A673 (cell line): ENCODE measurements at regions not wholly inside any gene's neighbourhood (a gene's known extent, or its start where the extent isn't known, plus 50 kb on each side); places are given as distances from the start of the nearest gene placed in this dataset.

Source experiments
- BruUV-seq: library from RNA; stranded (reverse); fragments of 400-500 nt; replicated peaks from 2 replicates; lab custom pipeline; 2021; lab: Mats Ljungman, UMichigan
- CTCF ChIA-PET: fragments of 300-600 bp; sonication (Branson Sonifier 250); formaldehyde crosslinking; loops from one replicate; lab custom pipeline; 2022; ENCODE audit warnings: antibody characterized with exemption; lab: Charles Lee
- POLR2A ChIA-PET: fragments of 300-600 bp; sonication (Branson Sonifier 250); formaldehyde crosslinking; loops from one replicate; lab custom pipeline; 2022; ENCODE audit warnings: antibody characterized with exemption; ENCODE audit not compliant: low non-redundant PET; lab: Charles Lee
- DNase-seq: peaks from one replicate; pipeline ENCODE4 v3.0.0-alpha.2; 2015; ENCODE audit warnings: low spot score
- H3K27ac ChIP-seq: fragments of 200-600 bp; sonication (generic); 2 replicates; pipeline ENCODE4 v1.5.1; 2016; ENCODE audit warnings: mixed run types, low read depth, mild to moderate bottlenecking, mixed read lengths, antibody characterized with exemption, low read length; ENCODE audit not compliant: poor library complexity, severe bottlenecking
- H3K27me3 ChIP-seq: fragments of 200-600 bp; sonication (generic); replicated peaks from 2 replicates; pipeline ENCODE4 v1.6.1; 2017; ENCODE audit warnings: mixed run types, low read depth, mild to moderate bottlenecking, mixed read lengths, antibody characterized with exemption, low read length; ENCODE audit not compliant: insufficient read depth, poor library complexity
- H3K36me3 ChIP-seq: fragments of 200-600 bp; sonication (generic); 2 replicates; pipeline ENCODE4 v1.6.1; 2016; ENCODE audit warnings: mixed run types, mild to moderate bottlenecking, mixed read lengths, antibody characterized with exemption, low read length; ENCODE audit not compliant: insufficient read depth, poor library complexity, severe bottlenecking
- H3K4me1 ChIP-seq: fragments of 200-600 bp; sonication (generic); 2 replicates; pipeline ENCODE4 v1.6.1; 2017; ENCODE audit warnings: mixed run types, mild to moderate bottlenecking, mixed read lengths, antibody characterized with exemption, low read length; ENCODE audit not compliant: insufficient read depth, poor library complexity, severe bottlenecking
- H3K4me3 ChIP-seq: fragments of 200-600 bp; sonication (generic); 2 replicates; pipeline ENCODE4 v1.5.1; 2016; ENCODE audit warnings: low read depth, mixed run types, mild to moderate bottlenecking, mixed read lengths, low read length; ENCODE audit not compliant: poor library complexity, severe bottlenecking
- H3K9me3 ChIP-seq: fragments of 200-600 bp; sonication (generic); 2 replicates; pipeline ENCODE4 v1.6.1; 2016; ENCODE audit warnings: mixed run types, low read depth, mild to moderate bottlenecking, mixed read lengths, antibody characterized with exemption, low read length; ENCODE audit not compliant: poor library complexity, severe bottlenecking
- EZH2 ChIP-seq: fragments of 200-600 bp; sonication (generic); IDR thresholded peaks from 2 replicates; pipeline ENCODE4 v1.6.1; 2017; ENCODE audit warnings: borderline replicate concordance, low read depth, mild to moderate bottlenecking, mixed read lengths, antibody characterized with exemption, low read length; ENCODE audit not compliant: poor library complexity, severe bottlenecking
- intact Hi-C: fragments of 100-400 bp; cut with micrococcal nuclease; formaldehyde crosslinking; loops from one replicate; pipeline ENCODE4 v1.10.0; 2022; ENCODE audit not compliant: unreplicated experiment
- TF ChIP-seq, protein P1 (sequence below): fragments of 300-800, 200-600 bp; sonication (generic); conservative IDR thresholded peaks from 2 replicates; pipeline ENCODE4 v1.5.1; 2017; ENCODE audit warnings: low read depth, mild to moderate bottlenecking, antibody characterized with exemption, low read length, moderate library complexity, mixed read lengths

DNA sequence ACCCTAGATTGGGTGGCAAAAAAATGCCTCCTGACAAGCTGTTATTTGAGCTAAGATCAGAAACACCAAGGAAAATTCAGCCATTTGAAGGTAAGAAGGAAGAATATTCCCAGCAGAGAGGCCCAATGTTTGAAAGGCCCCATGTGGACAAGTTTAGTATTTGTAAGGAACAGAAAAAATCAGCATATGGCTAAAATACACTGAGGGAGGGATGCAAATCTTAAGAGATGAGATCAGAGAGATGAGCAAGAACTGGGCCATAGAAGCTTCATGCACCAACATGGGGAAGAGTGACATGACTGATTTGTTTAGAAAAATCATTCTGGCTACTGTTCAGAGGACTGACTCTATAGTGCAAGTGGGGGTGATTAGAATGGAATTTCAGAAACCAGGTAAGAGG lies 496.8 kb upstream of the SOX5 start:
- DNase-seq: no peak
- H3K4me1 ChIP-seq: peaks cover 39% of the 10 kb centered on the region
- H3K27ac ChIP-seq: no peak overlapping the region
- BruUV-seq: no TSS peak
- H3K9me3 ChIP-seq: no peaks in the 10 kb centered on the region
- intact Hi-C loops: no loop called here
- H3K4me3 ChIP-seq: no peak overlapping the region
- no peaks in the 10 kb centered on the region for H3K27me3 ChIP-seq
- TF ChIP-seq EZH2: no peak
- TF ChIP-seq, protein P1, sequence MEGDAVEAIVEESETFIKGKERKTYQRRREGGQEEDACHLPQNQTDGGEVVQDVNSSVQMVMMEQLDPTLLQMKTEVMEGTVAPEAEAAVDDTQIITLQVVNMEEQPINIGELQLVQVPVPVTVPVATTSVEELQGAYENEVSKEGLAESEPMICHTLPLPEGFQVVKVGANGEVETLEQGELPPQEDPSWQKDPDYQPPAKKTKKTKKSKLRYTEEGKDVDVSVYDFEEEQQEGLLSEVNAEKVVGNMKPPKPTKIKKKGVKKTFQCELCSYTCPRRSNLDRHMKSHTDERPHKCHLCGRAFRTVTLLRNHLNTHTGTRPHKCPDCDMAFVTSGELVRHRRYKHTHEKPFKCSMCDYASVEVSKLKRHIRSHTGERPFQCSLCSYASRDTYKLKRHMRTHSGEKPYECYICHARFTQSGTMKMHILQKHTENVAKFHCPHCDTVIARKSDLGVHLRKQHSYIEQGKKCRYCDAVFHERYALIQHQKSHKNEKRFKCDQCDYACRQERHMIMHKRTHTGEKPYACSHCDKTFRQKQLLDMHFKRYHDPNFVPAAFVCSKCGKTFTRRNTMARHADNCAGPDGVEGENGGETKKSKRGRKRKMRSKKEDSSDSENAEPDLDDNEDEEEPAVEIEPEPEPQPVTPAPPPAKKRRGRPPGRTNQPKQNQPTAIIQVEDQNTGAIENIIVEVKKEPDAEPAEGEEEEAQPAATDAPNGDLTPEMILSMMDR: no peak
- ChIA-PET CTCF (no interaction called here), POLR2A (no interaction called here)
- H3K36me3 ChIP-seq: no peaks in the 10 kb centered on the region

DNA sequence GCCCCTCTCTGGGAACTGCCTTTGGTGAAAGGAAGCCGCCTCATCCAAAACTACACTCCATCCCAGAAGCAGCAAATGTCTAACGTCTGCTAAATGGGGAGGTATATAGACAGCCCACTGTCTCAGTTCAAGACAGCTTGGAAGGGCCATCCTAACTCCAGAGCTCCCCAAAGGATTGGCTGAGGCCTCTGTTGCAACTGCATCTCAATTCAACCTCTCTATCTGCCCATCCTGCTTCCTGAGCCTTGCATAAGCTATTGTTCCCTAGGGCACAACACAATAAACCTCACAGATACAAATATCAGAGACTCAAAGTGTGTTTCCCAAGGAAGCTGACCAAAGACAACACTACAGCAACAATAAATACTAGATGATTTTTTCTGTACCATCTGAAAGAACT lies 495.2 kb upstream of the SOX5 start:
- DNase-seq: no peak
- no TSS peak for BruUV-seq
- TF ChIP-seq, protein P1: no peak
- no peak for TF ChIP-seq EZH2
- ChIA-PET POLR2A (interaction anchor here (0.6 kb wide), 1 partner anchor 348 kb away, joined by 4 read pairs; no protein-coding TSS in a partner anchor), CTCF (no interaction called here)
- H3K4me1 ChIP-seq: peaks cover 39% of the 10 kb centered on the region
- no peak overlapping the region for H3K4me3 ChIP-seq
- intact Hi-C loops: no loop called here
- H3K27me3 ChIP-seq: no peaks in the 10 kb centered on the region
- H3K36me3 ChIP-seq: no peaks in the 10 kb centered on the region
- H3K9me3 ChIP-seq: no peaks in the 10 kb centered on the region
- H3K27ac ChIP-seq: peak overlapping the region; percentile 18

DNA sequence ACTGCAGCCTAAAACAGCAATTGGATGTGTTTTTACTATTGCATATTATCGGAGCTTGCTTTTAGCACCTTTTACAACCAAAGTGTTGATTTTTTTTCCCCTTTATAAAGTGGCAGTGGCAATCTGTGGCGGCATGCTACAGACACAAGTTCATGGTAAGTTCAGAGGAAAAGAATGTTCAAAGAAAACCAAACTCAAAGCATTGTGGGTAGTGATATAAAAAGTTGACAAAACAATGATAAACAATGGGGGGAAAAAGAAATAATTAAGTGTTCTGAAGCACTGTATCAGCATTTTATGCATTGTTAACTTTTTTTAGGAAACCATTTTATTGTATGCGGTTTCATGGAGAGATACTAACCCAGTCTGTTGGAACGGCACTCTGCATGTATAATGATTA lies 492.0 kb upstream of the SOX5 start:
- no TSS peak for BruUV-seq
- H3K27ac ChIP-seq: no peak overlapping the region
- intact Hi-C loops: no loop called here
- H3K4me1 ChIP-seq: peaks cover 39% of the 10 kb centered on the region
- H3K4me3 ChIP-seq: no peak overlapping the region
- no peak for DNase-seq
- CTCF ChIA-PET: no interaction called here
- POLR2A ChIA-PET: no interaction called here
- no peaks in the 10 kb centered on the region for H3K27me3 ChIP-seq
- H3K36me3 ChIP-seq: no peaks in the 10 kb centered on the region
- no peaks in the 10 kb centered on the region for H3K9me3 ChIP-seq
- no peak for TF ChIP-seq EZH2

DNA sequence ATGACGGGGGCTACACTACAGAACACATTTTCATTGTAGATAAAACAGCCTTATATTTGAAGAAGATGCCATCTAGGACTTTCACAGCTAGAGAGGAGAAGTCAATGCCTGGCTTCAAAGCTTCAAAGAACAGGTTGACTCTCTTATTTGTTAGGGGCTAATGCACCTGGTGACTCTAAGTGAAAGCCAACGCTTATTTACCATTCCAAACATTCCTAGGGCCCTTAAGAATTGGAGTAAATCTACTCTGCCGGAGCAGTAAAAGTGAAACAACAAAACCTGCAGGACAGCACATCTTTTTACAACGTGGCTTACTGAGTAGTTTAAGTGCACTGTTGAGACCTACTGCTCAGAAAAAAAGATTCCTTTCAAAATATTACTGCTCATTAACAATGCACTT lies 487.2 kb upstream of the SOX5 start:
- BruUV-seq: no TSS peak
- Histone ChIP-seq H3K27ac (no peak overlapping the region), H3K27me3 (no peaks in the 10 kb centered on the region), H3K4me3 (no peak overlapping the region), H3K4me1 (peaks cover under 1% of the 10 kb centered on the region), H3K9me3 (no peaks in the 10 kb centered on the region), H3K36me3 (no peaks in the 10 kb centered on the region)
- intact Hi-C loops: no loop called here
- ChIA-PET CTCF (no interaction called here), POLR2A (no interaction called here)
- no peak for DNase-seq
- no peak for TF ChIP-seq EZH2
- TF ChIP-seq, protein P1: no peak
